Upper lobe of left lung (tissue), 4 donors: ENCODE measurements at regions not wholly inside any gene's neighbourhood (a gene's known extent, or its start where the extent isn't known, plus 50 kb on each side); places are given as distances from the start of the nearest gene placed in this dataset.

Experiments
- POLR2A ChIP-seq, 4 donors: fragments of 450-650 bp; IDR thresholded peaks; one replicate each; pipeline ENCODE4 v1.5.1; 2016 to 2017; ENCODE audit warnings: antibody characterized with exemption in 4 of 4, mild to moderate bottlenecking in 2 of 4
- POLR2AphosphoS5 ChIP-seq, 2 donors: sonication (generic); formaldehyde crosslinking; IDR thresholded peaks; one replicate each; pipeline ENCODE4 v1.5.1; 2017; ENCODE audit warnings: antibody characterized with exemption in 2 of 2
- TF ChIP-seq, protein P1 (sequence below), 6 experiments: fragments of 450-650 bp in 4 of 6; fragments of 200-600 bp in 2 of 6; sonication (generic) in 2 of 6; IDR thresholded peaks; one replicate each; pipeline ENCODE4 v1.5.1; 2016 to 2019; ENCODE audit warnings: antibody characterized with exemption in 6 of 6

DNA sequence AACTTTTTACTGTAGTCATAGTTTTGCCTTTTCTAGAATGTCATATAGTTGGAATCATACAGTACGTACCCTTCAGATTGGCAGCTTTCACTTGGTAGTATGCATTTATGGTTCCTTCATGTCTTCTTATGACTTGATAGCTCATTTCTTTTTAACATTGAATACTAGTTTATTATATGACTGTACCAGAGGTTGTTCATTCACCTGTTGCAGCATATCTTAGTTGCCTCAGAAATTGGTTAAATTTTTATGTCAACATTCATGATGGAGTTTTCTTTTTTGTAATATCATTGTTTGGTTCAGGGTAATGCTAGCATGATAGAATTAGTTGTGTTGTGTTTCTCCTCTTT is 94.8 kb upstream of the CDK13 start:
- TF ChIP-seq, protein P1, sequence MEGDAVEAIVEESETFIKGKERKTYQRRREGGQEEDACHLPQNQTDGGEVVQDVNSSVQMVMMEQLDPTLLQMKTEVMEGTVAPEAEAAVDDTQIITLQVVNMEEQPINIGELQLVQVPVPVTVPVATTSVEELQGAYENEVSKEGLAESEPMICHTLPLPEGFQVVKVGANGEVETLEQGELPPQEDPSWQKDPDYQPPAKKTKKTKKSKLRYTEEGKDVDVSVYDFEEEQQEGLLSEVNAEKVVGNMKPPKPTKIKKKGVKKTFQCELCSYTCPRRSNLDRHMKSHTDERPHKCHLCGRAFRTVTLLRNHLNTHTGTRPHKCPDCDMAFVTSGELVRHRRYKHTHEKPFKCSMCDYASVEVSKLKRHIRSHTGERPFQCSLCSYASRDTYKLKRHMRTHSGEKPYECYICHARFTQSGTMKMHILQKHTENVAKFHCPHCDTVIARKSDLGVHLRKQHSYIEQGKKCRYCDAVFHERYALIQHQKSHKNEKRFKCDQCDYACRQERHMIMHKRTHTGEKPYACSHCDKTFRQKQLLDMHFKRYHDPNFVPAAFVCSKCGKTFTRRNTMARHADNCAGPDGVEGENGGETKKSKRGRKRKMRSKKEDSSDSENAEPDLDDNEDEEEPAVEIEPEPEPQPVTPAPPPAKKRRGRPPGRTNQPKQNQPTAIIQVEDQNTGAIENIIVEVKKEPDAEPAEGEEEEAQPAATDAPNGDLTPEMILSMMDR (IDR thresholded peaks at IDR 0.05) = no peak
- TF ChIP-seq POLR2A (IDR thresholded peaks at IDR 0.05) (no peak), POLR2AphosphoS5 (IDR thresholded peaks at IDR 0.05) (no peak)
